Thyroid gland (tissue), 4 donors: ENCODE measurements at regions not wholly inside any gene's neighbourhood (a gene's known extent, or its start where the extent isn't known, plus 50 kb on each side); places are given as distances from the start of the nearest gene placed in this dataset.

ENCODE experiments used
- DNase-seq, 2 donors: peaks; one replicate each; pipeline ENCODE4 v3.0.0-alpha.2; 2019
- H3K27ac ChIP-seq, 3 donors: fragments of 200-600 bp; sonication (generic); 1 replicate in 2 of 3; 2 replicates in 1 of 3; pipeline ENCODE4 v1.5.1; 2016 to 2019; ENCODE audit warnings: mild to moderate bottlenecking in 1 of 3, moderate library complexity in 1 of 3
- H3K27me3 ChIP-seq: fragments of 200-600 bp; sonication (generic); one replicate; pipeline ENCODE4 v1.5.1; 2019
- H3K36me3 ChIP-seq, 2 donors: fragments of 200-600 bp; sonication (generic); one replicate each; pipeline ENCODE4 v1.5.1; 2016 to 2019
- H3K4me1 ChIP-seq, 2 donors: fragments of 200-600 bp; sonication (generic); one replicate each; pipeline ENCODE4 v1.5.1; 2017 to 2019
- H3K4me3 ChIP-seq, 3 donors: fragments of 200-600 bp; sonication (generic); replicated peaks in 1 of 3; 1 replicate in 2 of 3; 2 replicates in 1 of 3; pipeline ENCODE4 v1.5.1; 2016; ENCODE audit warnings: mild to moderate bottlenecking in 1 of 3
- H3K9me3 ChIP-seq: fragments of 200-600 bp; sonication (generic); one replicate; pipeline ENCODE4 v1.5.1; 2017
- POLR2A ChIP-seq, 2 donors: fragments of 450-650 bp; IDR thresholded peaks; one replicate each; pipeline ENCODE4 v1.6.1; 2017; ENCODE audit warnings: antibody characterized with exemption in 2 of 2, mild to moderate bottlenecking in 2 of 2, moderate library complexity in 1 of 2
- WGBS, 2 donors: methylation state at CpG; one replicate each; pipeline ENCODE4 v1.1.5; 2017; 5-methylcytosine and 5-hydroxymethylcytosine counted together
- intact Hi-C: fragments of 100-400 bp; cut with DNase I; formaldehyde crosslinking; loops from one replicate; pipeline ENCODE4 v1.15.1; 2023
- TF ChIP-seq, protein P1 (sequence below), 6 experiments: fragments of 200-600 bp in 3 of 6; fragments of 450-650 bp in 3 of 6; sonication (generic) in 3 of 6; IDR thresholded peaks; one replicate each; pipeline ENCODE4 v1.5.1; 2016 to 2019; ENCODE audit warnings: antibody characterized with exemption in 6 of 6, mild to moderate bottlenecking in 2 of 6, inconsistent platforms in 1 of 6, moderate library complexity in 1 of 6

DNA sequence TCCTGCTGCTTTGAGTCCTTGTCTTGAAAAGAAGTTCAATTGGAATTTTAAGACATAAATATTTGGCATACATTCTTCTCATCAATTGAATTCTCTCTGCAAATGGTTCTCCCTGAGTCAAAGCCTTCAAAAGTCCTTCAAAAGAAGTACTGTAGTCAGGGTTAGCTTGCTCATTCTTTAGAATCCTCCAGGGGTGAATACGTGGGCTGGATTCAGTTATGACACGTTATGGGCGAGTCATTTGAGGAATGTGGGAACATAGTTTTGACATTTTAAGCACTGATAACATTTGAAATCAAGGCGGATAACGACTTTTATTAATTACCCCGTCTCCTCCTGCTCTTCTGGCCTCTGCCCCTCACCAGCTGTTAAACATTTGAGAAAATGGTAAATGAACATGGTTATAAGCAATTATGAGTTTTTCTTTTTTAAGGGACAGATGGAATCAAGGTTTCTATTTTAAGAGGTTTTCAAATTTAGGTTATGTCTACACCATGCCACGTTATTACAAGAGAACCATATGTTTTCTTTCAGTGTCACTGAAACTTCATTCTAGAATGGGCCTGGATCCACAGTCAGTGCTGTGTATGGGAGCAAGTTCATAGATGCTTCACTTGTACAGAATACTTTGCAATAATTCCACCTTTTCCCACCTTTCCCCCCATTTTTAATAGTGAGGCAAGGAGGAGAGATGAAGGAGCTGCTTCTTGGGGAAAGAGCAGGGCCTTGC is 273.1 kb downstream of the TSN start:
- intact Hi-C loops, result no loop called here
- WGBS, 2 donors, result 79 to 80% methylated on average over 7 of the region's 7 CpGs
- no peaks in the 10 kb centered on the region for H3K9me3 ChIP-seq

DNA sequence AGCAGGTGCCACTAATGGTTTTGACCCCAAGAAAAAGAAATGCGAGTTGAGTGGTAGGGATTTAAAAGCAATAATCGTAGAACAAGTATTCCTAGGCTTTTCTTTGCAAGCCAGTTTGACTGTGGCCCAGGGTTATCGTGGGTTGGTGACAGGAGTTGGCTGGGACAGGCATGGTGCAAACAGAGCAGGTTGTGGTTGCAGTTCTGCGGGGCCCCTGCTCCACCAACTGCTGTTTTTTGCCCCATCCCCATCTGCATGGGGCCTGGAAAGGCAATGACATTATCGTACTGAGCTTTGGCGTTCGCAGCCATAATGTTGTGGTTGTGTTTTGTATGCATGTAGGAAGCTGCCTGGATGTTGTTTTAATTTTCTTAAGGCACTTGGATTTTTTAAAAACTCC is 274.0 kb downstream of the TSN start:
- Histone ChIP-seq H3K9me3 (no peaks in the 10 kb centered on the region), H3K36me3 (no peaks in the 10 kb centered on the region), H3K4me3 (no peak overlapping the region), H3K4me1 (no peaks in the 10 kb centered on the region), H3K27ac (no peak overlapping the region), H3K27me3 (no peaks in the 10 kb centered on the region)
- 83 to 85% methylated on average over 7 of the region's 7 CpGs for whole genome bisulfite sequencing, 2 donors
- DNase-seq, result no peak
- no peak for TF ChIP-seq POLR2A (IDR thresholded peaks at IDR 0.05)
- TF ChIP-seq, protein P1, sequence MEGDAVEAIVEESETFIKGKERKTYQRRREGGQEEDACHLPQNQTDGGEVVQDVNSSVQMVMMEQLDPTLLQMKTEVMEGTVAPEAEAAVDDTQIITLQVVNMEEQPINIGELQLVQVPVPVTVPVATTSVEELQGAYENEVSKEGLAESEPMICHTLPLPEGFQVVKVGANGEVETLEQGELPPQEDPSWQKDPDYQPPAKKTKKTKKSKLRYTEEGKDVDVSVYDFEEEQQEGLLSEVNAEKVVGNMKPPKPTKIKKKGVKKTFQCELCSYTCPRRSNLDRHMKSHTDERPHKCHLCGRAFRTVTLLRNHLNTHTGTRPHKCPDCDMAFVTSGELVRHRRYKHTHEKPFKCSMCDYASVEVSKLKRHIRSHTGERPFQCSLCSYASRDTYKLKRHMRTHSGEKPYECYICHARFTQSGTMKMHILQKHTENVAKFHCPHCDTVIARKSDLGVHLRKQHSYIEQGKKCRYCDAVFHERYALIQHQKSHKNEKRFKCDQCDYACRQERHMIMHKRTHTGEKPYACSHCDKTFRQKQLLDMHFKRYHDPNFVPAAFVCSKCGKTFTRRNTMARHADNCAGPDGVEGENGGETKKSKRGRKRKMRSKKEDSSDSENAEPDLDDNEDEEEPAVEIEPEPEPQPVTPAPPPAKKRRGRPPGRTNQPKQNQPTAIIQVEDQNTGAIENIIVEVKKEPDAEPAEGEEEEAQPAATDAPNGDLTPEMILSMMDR (IDR thresholded peaks at IDR 0.05), result no peak
- intact Hi-C loops, result no loop called here

More for the DNA sequence above, 273.1 kb downstream of the TSN start:
- TF ChIP-seq, protein P1 (IDR thresholded peaks at IDR 0.05), result no peak
- TF ChIP-seq POLR2A (IDR thresholded peaks at IDR 0.05), result no peak
- Histone ChIP-seq H3K27me3 (no peaks in the 10 kb centered on the region), H3K36me3 (no peaks in the 10 kb centered on the region), H3K27ac (no peak overlapping the region), H3K4me3 (no peak overlapping the region), H3K4me1 (no peaks in the 10 kb centered on the region)
- no peak for DNase-seq

DNA sequence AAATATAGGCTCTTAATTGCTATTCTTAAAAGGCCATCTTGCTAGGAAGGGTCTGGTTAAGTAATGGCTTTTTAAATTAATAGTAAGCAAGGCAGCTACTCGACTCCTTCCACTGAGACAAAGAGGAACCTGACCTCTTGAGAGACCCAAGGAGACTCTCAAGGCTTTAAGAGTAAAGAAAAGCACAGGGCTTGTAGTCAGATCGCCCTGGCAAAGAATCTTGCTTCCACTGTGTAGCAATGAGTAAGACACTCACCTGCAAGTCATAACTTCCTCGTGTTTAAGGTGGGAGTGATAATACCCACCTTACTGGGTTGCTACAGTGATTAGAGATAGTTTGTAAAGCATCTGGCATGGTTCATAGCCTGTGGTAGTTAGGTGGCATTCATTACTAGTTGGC is 274.5 kb downstream of the TSN start:
- Histone ChIP-seq H3K36me3 (no peaks in the 10 kb centered on the region), H3K9me3 (no peaks in the 10 kb centered on the region), H3K27ac (no peak overlapping the region), H3K27me3 (no peaks in the 10 kb centered on the region), H3K4me1 (no peaks in the 10 kb centered on the region), H3K4me3 (no peak overlapping the region)
- TF ChIP-seq, protein P1 (IDR thresholded peaks at IDR 0.05), result no peak
- TF ChIP-seq POLR2A (IDR thresholded peaks at IDR 0.05), result no peak
- 25 to 27% methylated on average over 3 of the region's 3 CpGs for WGBS, 2 donors
- intact Hi-C loops, result no loop called here
- no peak for DNase-seq

DNA sequence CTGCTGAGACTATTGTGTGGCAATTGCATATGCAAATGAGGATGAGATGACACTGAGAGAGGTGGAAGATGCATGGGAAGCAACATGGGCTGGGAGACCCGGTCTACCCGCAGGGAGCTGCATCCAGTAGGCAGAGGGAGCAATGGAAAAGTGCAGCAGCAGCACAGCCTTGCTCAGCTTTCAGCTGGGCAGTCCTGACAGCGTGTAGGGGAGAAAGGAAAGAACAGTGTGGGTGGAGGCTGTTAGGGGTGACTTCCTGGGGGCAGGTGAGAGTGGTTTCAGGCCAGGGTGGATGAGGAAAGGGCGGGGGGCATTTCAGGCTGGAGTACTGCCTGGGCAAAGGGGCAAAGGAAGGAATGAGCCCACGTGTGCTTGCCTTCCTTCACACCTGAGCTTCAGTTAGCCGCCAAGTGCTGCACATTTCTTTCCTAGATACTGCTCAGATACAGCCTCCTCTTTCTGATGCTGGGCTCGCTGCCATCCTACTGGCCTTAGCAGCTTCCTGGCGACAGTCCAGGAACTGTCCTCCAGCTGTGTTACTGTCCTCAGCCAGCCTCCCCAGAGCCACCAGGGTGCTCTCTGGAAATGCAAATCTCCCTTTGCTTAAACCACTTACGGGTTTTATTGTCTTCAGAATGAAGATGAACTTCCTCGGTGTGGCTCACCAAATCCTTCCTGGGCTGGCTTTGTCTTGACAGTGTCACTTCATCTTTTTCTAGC is 276.3 kb downstream of the TSN start:
- WGBS, 2 donors, result 52 to 62% methylated on average over 10 of the region's 10 CpGs
- no peak for DNase-seq
- Histone ChIP-seq H3K4me1 (no peaks in the 10 kb centered on the region), H3K36me3 (no peaks in the 10 kb centered on the region), H3K4me3 (no peak overlapping the region), H3K9me3 (no peaks in the 10 kb centered on the region), H3K27me3 (no peaks in the 10 kb centered on the region), H3K27ac (no peak overlapping the region)
- no peak for TF ChIP-seq POLR2A (IDR thresholded peaks at IDR 0.05)
- TF ChIP-seq, protein P1 (IDR thresholded peaks at IDR 0.05), result no peak
- intact Hi-C loops, result no loop called here

DNA sequence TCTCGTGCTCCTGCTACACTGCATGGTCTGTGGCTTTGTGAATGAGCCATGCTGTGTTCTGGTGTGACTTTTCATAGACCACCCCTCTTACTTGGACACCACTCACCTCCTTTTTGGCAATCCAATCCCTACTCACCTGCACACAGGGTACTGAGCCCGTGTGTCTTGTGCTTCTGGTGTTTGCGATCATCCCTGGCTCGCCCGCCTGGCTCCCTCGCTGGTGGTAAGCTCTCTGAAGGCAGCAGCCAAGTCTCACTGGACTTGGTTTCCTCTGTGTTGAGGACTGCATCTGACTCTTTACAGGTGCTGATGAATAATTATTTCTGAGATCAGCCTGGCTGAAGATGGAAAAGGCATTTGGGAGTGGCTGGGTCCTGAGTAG is 276.8 kb downstream of the TSN start:
- intact Hi-C loops, result no loop called here
- 86 to 94% methylated on average over 6 of the region's 6 CpGs for WGBS, 2 donors
- no peak for DNase-seq
- no peaks in the 10 kb centered on the region for H3K4me1 ChIP-seq
- H3K9me3 ChIP-seq, result no peaks in the 10 kb centered on the region
- TF ChIP-seq POLR2A (IDR thresholded peaks at IDR 0.05), result no peak
- TF ChIP-seq, protein P1 (IDR thresholded peaks at IDR 0.05), result no peak
- no peaks in the 10 kb centered on the region for H3K36me3 ChIP-seq
- no peaks in the 10 kb centered on the region for H3K27me3 ChIP-seq
- no peak overlapping the region for H3K27ac ChIP-seq
- H3K4me3 ChIP-seq, result no peak overlapping the region
